Endothelial cell (in vitro differentiated cells): ENCODE measurements at regions not wholly inside any gene's neighbourhood (a gene's known extent, or its start where the extent isn't known, plus 50 kb on each side); places are given as distances from the start of the nearest gene placed in this dataset.

Source experiments
- DNase-seq: peaks from one replicate; pipeline ENCODE4 v3.0.0; 2021; ENCODE audit warnings: low spot score
- H3K27ac Mint-ChIP-seq: one replicate; pipeline ENCODE4 v1.8.0; 2021; ENCODE audit warnings: mixed read lengths, inconsistent platforms; ENCODE audit not compliant: unreplicated experiment
- H3K27me3 Mint-ChIP-seq: one replicate; pipeline ENCODE4 v1.8.0; 2021; ENCODE audit warnings: mild to moderate bottlenecking, moderate library complexity, mixed read lengths, inconsistent platforms; ENCODE audit not compliant: unreplicated experiment
- H3K36me3 Mint-ChIP-seq: one replicate; pipeline ENCODE4 v1.8.0; 2021; ENCODE audit warnings: mild to moderate bottlenecking, low read depth, mixed read lengths, inconsistent platforms; ENCODE audit not compliant: unreplicated experiment
- H3K4me1 Mint-ChIP-seq: one replicate; pipeline ENCODE4 v1.8.0; 2021; ENCODE audit warnings: mild to moderate bottlenecking, mixed read lengths, inconsistent platforms; ENCODE audit not compliant: unreplicated experiment
- H3K4me3 Mint-ChIP-seq: one replicate; pipeline ENCODE4 v1.8.0; 2021; ENCODE audit warnings: mild to moderate bottlenecking, mixed read lengths, inconsistent platforms; ENCODE audit not compliant: unreplicated experiment
- H3K9me3 Mint-ChIP-seq: one replicate; pipeline ENCODE4 v1.8.0; 2021; ENCODE audit warnings: mixed read lengths, inconsistent platforms; ENCODE audit not compliant: unreplicated experiment
- CTCF ChIP-seq: fragments of 200-600 bp; sonication (generic); IDR thresholded peaks from one replicate; pipeline ENCODE4 v1.5.0; 2021; ENCODE audit warnings: antibody characterized with exemption; ENCODE audit not compliant: unreplicated experiment

- no peak for DNase-seq
- no peaks in the 10 kb centered on the region for H3K27me3 Mint-ChIP-seq
Observed at GRCh38 chr4:24643774-24644520, 59.6 kb upstream of the DHX15 start.

GRCh38 chr4:24644983-24645764 lies 60.8 kb upstream of the DHX15 start:
- Mint-ChIP-seq H3K9me3 (no peaks in the 10 kb centered on the region), H3K4me1 (peaks cover 4% of the 10 kb centered on the region), H3K27ac (no peak overlapping the region), H3K27me3 (no peaks in the 10 kb centered on the region), H3K4me3 (no peak overlapping the region), H3K36me3 (no peaks in the 10 kb centered on the region)
- no peak for DNase-seq
- TF ChIP-seq CTCF = no peak

More at GRCh38 chr4:24643774-24644520, 59.6 kb upstream of the DHX15 start:
- Mint-ChIP-seq H3K27ac (no peak overlapping the region), H3K4me3 (no peak overlapping the region), H3K9me3 (no peaks in the 10 kb centered on the region), H3K36me3 (no peaks in the 10 kb centered on the region), H3K4me1 (peaks cover 12% of the 10 kb centered on the region)
- TF ChIP-seq CTCF = no peak

GRCh38 chr4:24645765-24646550 lies 61.6 kb upstream of the DHX15 start:
- no peak overlapping the region for H3K27ac Mint-ChIP-seq
- no peak for TF ChIP-seq CTCF
- H3K36me3 Mint-ChIP-seq = no peaks in the 10 kb centered on the region

GRCh38 chr4:24646798-24647460 lies 62.6 kb upstream of the DHX15 start:
- Mint-ChIP-seq H3K4me3 (no peak overlapping the region), H3K27me3 (no peaks in the 10 kb centered on the region), H3K27ac (no peak overlapping the region)

More at GRCh38 chr4:24645765-24646550, 61.6 kb upstream of the DHX15 start:
- H3K4me3 Mint-ChIP-seq = no peak overlapping the region
- no peak for DNase-seq
- H3K27me3 Mint-ChIP-seq = no peaks in the 10 kb centered on the region
- H3K9me3 Mint-ChIP-seq = no peaks in the 10 kb centered on the region
- H3K4me1 Mint-ChIP-seq = peaks cover 6% of the 10 kb centered on the region

More at GRCh38 chr4:24646798-24647460, 62.6 kb upstream of the DHX15 start:
- no peaks in the 10 kb centered on the region for H3K36me3 Mint-ChIP-seq
- no peaks in the 10 kb centered on the region for H3K9me3 Mint-ChIP-seq
- TF ChIP-seq CTCF = no peak
- DNase-seq = no peak
- H3K4me1 Mint-ChIP-seq = peaks cover 9% of the 10 kb centered on the region
